ENCODE measurements at regions not wholly inside any gene's neighbourhood (a gene's known extent, or its start where the extent isn't known, plus 50 kb on each side); places are given as distances from the start of the nearest gene placed in this dataset.
"Not testable (repeated sequence)": the region's sequence is repeated elsewhere in the genome, so short reads cannot be mapped to it uniquely, and the experiment has no call there.

- no peak for DNase-seq
Observed at GRCh38 chr13:99766641-99767045, 204.9 kb downstream of the ZIC5 start.

DNA sequence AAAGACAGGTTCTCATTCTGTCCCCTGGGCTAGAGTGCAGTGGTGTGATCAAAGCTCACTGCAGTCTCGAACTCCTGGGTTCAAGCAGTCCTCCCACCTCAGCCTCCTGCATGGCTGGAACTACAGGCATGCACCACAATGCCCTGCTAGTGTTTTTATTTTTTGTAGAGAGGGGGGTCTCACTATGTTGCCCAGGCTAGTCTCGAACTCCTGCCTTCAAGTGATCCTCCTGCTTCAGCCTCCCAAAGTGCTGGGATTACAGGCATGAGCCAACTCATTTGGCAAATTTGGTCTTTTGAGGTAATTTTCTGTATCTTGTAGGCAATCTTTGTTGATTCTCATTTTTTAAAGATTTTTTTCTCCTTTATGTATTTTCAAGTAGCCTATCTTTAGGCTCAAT, 205.7 kb downstream of the ZIC5 start:
- no peak for DNase-seq

DNA sequence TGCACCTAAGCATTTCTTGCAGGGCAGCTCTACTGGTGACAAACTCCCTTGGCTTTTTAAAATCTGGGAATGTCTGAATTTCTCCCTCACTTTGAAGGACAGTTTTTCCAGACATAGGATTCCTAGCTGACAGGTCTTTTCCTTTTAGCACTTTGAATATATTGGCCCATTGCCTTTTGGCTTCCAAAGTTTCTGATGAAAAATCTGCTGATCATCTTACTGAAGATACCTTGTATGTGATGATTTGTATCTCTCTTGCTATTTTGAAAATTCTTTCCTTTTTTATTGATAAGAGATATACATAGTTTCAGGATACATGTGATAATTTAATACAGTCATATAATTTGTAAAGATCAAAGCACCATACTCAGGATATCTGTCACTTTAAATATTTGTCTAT, 211.1 kb downstream of the ZIC5 start:
- DNase-seq, result no peak

GRCh38 chr13:99759163-99759552, 212.4 kb downstream of the ZIC5 start:
- no peak for DNase-seq

DNA sequence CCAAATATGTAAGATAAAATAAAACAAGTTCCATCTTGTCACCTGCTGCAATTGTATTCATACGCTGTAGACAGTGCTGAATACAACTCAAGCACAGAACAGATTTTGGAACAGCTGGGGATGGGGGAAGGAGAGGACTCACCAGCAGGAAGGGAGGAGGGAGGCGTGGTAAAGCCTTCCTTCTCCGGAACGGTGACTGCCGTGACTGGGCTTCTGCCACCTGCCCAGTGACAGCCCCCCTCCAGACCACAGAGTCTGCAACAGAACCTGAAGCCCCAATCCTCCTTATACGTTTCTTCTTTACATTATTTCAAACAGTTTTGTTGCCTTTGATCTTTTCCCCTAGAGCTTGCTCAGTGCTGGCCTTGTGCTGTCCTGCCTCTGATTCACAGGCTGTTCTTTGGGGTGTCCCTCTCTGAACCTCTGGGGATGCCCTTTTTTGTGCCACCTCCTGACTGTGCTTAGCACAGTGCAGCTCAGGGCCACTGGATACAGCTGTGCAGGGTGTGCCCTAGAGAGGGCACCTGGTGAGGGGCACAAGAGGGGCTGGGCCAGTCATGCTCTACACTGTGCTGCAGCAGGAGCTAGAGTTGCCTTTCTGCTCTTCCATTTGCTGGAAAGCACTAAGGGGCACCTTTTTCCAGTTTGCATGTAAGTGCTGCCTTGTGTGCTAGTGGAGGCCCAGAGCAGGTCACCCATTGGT, 213.0 kb downstream of the ZIC5 start:
- no peak for DNase-seq

- DNase-seq, result no peak
Observed at GRCh38 chr13:99757756-99758459, 213.7 kb downstream of the ZIC5 start.

DNA sequence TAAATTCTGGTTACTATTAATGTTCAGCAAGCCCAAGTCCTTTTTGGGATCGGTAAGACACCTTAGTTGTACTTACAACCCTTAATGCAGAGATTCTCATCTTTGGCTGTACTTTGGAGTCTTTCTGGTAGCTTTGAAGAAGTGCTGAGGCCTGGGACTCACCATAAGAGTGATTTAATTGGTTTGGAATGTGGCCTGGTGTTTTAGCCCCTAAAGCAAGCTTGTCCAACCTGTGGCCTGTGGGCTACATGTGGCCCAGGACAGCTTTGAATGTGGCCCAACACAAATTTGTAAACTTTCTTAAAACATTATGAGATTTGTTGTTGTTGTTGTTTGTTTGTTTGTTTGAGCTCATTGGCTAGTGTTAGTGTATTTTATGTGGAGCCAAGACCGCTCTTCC, 215.3 kb downstream of the ZIC5 start:
- DNase-seq, result no peak

DNA sequence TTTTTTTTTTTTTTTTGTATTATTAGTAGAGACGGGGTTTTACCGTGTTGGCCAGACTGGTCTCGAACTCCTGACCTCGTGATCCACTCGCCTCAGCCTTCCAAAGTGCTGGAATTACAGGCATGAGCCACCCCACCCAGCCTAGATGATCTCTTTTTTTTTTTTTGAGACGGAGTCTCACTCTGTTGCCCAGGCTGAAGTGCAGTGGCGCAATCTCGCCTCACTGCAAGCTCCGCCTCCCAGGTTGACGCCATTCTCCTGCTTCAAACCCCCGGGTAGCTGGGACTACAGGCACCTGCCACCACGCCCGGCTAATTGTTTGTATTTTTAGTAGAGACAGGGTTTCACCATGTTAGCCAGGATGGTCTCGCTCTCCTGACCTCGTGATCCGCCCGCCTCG, 216.8 kb downstream of the ZIC5 start:
- not testable (repeated sequence) for DNase-seq

DNA sequence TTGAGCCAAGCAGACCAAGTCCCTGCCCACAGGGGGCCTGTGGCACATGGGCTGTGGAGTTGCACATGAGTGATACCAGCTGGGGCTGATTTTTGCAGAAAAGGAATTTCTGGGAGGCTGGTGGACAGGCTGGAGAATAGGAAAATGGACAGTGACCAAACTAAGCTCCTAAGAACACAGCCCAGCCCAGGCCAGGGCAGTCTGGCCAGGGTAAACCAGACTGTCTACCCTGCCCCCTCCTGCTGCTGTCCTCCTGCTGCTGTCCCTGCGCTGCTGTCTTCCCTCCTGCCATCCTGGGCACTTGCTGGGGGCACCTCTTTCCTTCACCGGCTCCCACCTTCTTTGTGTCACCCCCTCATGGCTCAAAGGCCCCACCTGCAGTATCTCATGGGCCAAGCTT, 219.2 kb downstream of the ZIC5 start:
- no peak for DNase-seq

- DNase-seq, result no peak
Observed at GRCh38 chr13:99751517-99752199, 219.9 kb downstream of the ZIC5 start.

DNA sequence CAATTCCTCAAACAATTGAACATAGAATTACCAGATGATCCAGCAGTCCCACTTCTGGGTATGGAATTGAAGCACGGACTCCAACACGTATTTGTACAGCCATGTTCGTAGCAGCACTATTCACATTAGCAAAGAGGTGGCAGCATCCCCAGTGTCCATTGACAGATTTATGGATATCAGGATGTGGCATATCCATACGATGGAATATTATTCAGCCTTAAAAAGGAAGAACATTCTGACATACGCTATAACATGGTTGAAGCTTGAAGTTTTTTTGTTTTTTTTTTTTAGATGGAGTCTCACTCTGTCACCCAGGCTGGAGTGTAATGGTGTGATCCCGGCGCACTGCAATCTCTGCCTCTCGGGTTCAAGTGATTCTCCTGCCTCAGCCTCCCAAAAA, 220.6 kb downstream of the ZIC5 start:
- DNase-seq, result no peak

GRCh38 chr13:99749271-99750019, 222.1 kb downstream of the ZIC5 start:
- DNase-seq, result no peak

DNA sequence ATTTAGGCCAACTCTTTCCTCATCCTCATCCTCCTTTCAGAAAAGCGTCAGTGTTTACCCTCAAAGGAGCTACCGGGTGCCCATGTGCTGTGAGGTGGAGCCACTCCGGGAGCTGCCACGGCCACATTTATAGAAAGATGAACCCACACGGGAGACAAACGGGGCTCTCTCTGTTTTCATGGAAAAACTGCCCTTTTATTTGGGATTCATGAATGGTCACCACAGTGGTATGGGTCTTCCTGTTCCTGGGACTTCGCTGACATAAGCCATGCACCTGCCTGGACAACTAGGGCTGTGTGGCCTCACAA, 224.2 kb downstream of the ZIC5 start:
- DNase-seq, result no peak

- DNase-seq, result no peak
Observed at GRCh38 chr13:99746637-99747402, 224.7 kb downstream of the ZIC5 start.

- no peak for DNase-seq
Observed at GRCh38 chr13:99743094-99743493, 228.5 kb downstream of the ZIC5 start.

DNA sequence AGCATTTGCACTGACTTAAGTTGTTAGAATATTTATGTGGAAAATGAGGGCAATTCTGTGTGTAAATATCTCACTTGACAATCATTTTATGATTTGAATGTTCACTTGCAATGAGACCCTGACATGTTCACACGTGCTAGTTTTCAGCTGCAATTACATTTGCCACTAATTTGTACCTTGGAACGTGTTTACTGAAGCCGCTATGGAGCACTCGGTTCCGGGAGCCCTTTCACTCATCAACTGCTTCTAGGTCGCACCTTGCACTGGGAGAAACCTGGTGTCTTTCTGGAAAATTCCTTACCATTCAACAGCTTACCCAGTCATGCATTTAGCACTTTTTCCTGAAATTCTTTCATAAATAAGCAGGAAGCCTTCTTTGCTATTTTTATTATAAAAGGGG, 229.6 kb downstream of the ZIC5 start:
- no peak for DNase-seq

DNA sequence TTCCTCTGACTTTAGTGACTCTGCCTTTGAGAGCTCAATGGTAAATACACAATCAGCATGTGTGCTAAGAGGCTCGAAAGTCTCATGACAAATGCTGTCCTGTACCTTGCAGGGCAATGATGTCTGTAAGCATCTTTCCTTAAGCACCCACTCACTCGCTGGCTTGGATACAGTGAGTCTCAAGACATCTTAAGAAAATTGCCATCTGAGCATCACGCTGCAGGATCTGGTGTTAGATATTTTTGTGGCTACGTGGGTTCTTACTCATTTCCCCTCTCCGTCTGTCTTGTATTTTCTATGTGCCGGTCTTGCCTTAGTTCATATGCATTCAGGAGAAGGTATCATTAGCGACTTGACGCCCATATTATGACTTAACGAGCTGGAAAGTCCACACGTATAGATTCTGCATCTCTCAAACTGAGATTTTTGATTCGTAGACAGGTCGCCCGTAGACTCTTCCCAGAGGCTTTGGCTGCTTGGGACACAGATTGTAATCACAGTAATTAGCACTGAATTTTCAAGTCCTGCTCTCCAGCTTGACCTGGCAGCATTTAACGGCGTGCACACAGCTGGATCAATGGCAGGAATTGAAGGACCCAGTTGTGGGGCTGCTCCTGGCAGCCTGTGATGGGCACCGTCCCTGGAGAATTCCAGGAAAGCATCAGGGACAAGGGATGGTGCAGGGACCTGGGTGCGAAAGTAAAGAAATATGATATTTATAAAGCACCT, 231.2 kb downstream of the ZIC5 start:
- DNase-seq, result no peak

GRCh38 chr13:99738626-99739025, 232.9 kb downstream of the ZIC5 start:
- DNase-seq, result no peak

GRCh38 chr13:99737481-99738245, 233.9 kb downstream of the ZIC5 start:
- DNase-seq, result no peak

DNA sequence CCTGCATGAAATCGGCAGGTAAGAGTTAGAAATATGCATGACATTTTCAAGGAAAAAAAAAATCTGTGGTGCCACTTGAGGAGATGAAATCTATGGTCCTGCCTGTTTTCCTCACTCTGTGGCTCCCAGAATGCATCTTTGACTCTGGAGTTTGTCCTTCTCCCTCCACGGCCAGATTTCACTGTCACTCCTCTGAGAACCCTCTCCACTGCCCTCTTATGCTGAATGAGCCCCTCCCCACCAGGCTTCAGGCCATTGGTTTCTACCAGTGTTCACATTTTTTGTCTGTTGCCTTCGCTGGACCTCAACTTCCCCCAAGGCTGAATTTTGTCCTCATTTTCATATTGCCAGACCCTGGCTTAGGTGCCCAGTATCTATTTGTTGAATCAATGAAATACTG, 235.0 kb downstream of the ZIC5 start:
- DNase-seq, result no peak

DNA sequence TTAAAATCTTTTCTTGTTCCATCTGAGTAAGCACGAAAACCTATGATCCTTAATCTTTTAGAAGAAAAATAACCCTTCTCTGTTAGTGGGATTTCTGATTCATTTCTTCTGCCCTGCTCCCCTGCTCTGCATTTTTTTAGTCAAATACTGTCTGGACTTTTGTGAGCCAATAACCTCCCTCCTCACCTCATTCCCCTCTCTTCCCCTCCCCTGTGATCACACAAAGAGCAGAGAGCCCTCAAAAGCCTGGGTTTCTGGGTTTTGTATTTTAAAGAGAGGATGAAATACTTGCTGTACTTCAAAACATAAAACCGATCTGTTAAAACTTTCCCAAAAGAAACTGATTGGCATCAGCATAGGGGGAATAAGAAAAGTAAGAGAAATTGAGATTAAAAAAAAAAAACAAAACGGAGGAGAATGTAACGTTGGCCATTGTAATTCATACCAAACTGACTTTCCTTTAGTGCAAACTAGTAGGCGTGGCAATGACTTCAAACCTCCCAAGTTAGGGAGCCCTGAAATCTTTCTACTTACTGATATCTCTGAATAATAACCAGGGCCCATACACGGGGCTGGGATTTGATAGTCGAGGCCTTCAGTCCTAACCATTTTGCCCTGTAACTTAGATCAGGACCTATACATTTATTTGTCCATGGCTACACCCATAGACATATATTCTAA, 232.9 kb downstream of the TM9SF2 start:
- DNase-seq, result no peak

Measured in stimulated activated CD4-positive, alpha-beta T cell treated with anti-CD3 and anti-CD28 coated beads, Interleukin-4, amount 100 ng/mL, for 1 hour (primary cell).